Hepatocyte (in vitro differentiated cells): ENCODE measurements at regions not wholly inside any gene's neighbourhood (a gene's known extent, or its start where the extent isn't known, plus 50 kb on each side); places are given as distances from the start of the nearest gene placed in this dataset.
"Not testable (repeated sequence)": the region's sequence is repeated elsewhere in the genome, so short reads cannot be mapped to it uniquely, and the experiment has no call there.

Experiments
- CTCF ChIP-seq: fragments of 200-600 bp; sonication (generic); IDR thresholded peaks from 2 replicates; pipeline ENCODE4 v1.5.1; 2016; ENCODE audit warnings: antibody characterized with exemption, mild to moderate bottlenecking; ENCODE audit not compliant: poor library complexity
- EZH2phosphoT487 ChIP-seq: fragments of 200-600 bp; sonication (generic); IDR thresholded peaks from one replicate; pipeline ENCODE4 v1.6.1; 2018; ENCODE audit warnings: antibody characterized with exemption, mild to moderate bottlenecking, low read depth, moderate library complexity; ENCODE audit not compliant: unreplicated experiment, severe bottlenecking

- not testable (repeated sequence) for TF ChIP-seq CTCF, EZH2phosphoT487
Measured at GRCh38 chr5:118382931-118383330, 605.4 kb downstream of the DTWD2 start.
